GM18873 (cell line): ENCODE measurements at regions not wholly inside any gene's neighbourhood (a gene's known extent, or its start where the extent isn't known, plus 50 kb on each side); places are given as distances from the start of the nearest gene placed in this dataset.
"Not testable (repeated sequence)": the region's sequence is repeated elsewhere in the genome, so short reads cannot be mapped to it uniquely, and the experiment has no call there.

Source experiments
- ATAC-seq: cut with Tn5 transposase; IDR thresholded peaks from one replicate; pipeline ENCODE4 v1.9.1; 2021; ENCODE audit warnings: mild to moderate bottlenecking, moderate library complexity, moderate number of reproducible peaks; ENCODE audit not compliant: unreplicated experiment, low FRiP score

DNA sequence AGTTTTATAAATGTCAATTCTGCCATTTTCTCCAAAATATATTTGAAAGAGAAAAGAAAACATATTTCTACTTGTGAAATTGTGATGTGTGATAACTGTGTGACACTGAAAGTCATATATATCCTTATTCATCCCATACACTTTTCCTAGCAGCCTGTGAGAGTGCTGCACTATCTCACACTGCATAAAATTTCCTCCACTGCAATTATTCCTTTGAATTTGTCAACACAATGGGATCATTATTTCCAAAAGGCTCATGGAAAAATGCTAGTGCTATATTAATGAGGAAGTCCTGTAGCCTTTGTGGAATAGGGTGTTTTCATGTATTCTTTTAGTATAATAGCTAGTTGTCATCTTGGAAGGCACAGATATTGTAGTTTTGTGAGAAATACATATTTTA lies 504.1 kb downstream of the RPL10L start:
- no peak for ATAC-seq

- ATAC-seq: no peak
Observed at GRCh38 chr14:46147024-46147423, 504.6 kb downstream of the RPL10L start.

DNA sequence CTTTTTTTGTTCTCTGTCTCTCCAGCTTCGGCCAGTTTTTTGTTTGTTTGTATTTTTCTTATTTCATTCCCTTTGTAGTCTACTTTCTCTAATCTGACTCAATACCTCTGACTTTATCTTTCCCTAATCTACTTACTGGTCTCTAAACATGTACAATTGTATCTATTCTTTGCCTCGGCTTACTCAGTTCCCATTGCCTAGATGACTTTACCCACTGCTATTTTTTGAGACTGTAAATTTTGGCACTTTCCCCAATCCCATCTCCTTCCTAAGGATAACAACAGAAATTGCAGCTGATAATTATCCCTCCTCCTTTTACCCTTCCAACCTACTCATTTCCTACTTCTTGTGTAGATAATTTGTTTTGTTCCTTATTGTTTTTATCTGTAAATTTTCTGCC lies 511.1 kb downstream of the RPL10L start:
- ATAC-seq: no peak

DNA sequence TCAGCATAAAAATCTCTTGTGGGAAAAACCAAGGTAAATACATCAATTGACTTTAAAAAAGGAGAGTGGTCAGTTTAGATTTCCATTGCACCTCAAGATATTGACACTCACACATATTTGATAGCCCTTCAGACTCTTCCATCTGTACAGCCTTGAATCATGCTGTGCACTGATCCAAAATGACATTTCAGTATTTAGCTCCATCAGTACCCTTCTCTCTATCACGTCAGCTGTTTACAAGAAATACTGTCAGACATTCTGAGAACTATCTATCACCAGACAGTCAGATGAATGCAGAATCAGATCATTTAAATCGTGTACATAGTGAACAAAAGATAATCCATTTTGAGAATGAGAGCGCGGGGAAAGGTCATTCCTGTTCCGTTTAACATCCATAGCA lies 511.9 kb downstream of the RPL10L start:
- ATAC-seq: no peak

- ATAC-seq: no peak
Observed at GRCh38 chr14:46137786-46138185, 513.8 kb downstream of the RPL10L start.

DNA sequence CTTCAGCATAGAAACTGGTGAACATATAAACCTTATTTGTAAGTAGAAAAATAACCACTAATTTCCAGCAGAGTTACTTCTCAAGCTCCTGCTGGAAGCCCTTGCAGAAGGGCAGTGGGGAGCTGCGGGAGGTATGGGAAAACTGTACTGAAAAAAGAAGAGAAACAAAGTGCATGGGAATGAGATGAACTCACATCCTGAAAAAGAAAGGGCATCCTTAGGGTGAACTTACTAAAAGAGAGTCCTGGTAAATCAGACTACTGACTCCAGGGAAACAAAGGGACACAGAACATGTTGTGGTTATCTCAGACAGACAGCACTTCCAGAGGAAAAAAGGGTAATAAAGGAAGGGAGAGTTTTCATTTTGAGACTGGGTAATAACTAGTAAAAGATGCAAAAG lies 515.1 kb downstream of the RPL10L start:
- no peak for ATAC-seq

- no peak for ATAC-seq
Observed at GRCh38 chr14:46108228-46108627, 543.4 kb downstream of the RPL10L start.

DNA sequence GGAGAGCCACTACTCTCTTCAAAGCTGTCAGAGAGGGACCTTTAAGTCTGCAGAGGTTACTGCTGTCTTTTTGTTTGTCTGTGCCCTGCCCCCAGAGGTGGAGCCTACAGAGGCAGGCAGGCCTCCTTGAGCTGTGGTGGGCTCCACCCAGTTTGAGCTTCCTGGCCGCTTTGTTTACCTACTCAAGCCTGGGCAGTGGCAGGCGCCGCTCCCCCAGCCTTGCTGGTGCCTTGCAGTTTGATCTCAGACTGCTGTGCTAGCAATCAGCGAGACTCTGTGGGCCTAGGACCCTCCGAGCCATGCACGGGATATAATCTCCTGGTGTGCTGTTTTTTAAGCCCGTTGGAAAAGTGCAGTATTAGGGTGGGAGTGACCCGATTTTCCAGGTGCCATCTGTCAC lies 550.7 kb downstream of the RPL10L start:
- ATAC-seq: not testable (repeated sequence)

DNA sequence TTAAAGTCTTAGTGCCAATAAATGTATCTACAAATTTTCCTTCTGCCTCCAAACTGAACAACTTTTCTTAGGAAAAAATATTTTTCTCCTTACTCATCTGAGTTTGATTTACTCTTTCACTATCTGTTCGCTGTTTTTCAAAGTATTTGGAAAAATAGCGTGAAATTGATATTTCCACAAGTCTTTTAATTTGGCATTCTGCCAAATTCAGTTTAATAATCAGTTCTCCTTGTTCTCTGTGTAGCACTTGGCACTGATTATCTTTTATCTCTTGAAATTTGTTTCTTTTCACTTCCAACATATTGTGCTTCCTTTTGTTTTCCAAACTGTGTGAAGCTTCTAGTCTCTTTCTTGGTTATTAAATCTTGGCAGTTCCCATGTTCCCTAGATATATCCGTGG lies 559.8 kb downstream of the RPL10L start:
- no peak for ATAC-seq

DNA sequence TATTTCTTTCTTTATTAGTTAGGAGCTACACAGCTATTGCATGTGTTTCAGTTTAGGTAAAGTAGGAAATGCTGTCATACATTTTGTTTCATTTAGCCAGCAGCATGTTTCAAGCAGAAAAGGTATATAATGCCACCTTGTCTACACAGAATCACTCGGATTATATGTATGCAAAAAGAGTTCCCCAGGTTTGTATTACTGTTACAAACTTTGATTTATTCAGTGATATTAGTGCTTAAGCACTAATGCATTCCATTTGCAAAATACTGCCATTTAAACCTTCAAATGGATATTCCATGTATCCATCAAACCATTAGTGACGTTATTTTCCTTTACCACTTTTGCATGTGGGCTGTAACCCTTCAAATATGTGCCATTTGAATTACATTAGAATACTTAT lies 564.0 kb downstream of the RPL10L start:
- no peak for ATAC-seq

- no peak for ATAC-seq
Observed at GRCh38 chr14:46074061-46074460, 577.5 kb downstream of the RPL10L start.

GRCh38 chr14:46063872-46064271 lies 587.7 kb downstream of the RPL10L start:
- ATAC-seq: no peak

DNA sequence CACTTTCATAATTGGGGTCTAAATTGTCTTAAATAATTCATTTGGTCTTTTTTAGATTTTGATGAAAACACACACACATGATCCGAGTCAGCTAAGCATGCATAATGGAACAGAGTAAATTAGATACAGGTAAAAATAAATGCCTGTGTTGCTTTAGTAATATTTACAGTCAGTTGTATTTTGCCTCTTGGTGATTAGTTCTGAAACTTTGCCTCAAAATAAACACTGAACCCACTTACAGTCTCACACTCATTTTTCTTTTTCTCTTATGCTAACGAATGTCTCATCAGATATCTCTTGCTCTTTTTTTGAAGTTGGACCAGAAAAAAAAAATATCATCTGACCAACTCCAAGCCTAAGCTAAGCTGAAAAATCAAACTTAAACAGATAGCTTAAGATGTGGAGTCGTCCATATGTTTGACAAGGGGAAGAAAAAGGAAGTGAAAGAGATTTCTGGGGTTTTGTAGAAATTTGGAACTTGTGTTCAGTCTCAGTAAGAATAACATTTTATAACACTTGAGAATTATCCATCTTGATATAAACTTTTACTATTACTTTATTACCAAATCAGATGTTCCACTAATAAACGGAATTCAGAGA lies 592.5 kb downstream of the RPL10L start:
- no peak for ATAC-seq

DNA sequence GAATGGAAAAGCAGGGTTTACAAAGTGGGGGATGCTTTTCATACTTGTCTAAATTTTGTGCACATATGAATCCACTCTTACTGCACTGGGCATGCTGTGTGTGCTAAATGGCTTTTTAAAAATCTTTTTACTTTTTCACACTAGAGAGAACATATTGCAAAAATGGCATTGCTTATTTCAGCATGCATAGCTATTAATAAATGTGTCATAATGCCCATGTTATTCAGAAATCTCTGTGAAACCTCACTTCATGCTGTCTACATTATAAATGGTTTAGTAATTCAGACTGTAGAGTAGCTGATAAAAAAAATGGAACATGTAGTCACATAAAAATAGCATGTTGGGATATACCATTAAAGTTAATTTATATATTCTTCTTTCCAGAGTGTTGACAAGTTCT lies 593.8 kb downstream of the RPL10L start:
- ATAC-seq: no peak

GRCh38 chr14:46054526-46054925 lies 597.1 kb downstream of the RPL10L start:
- ATAC-seq: no peak

DNA sequence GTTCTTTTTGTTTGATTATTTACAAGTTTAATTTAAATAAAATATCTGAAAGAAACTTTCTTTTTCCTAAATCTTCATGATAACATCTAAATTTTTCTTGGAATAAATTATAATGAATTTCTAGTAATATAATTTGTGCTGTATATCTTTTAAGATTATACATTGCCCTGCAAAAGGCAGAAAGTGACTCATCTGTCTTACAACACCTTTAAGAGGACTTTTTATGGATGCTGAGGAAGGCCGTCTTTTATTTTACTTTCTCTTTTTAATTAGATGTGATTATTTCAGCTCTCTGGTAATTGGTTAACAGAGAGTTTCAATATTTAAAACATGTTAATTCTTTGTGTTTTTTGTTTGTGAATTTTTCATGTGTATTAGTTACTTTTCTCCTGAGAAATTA lies 598.4 kb downstream of the RPL10L start:
- ATAC-seq: no peak

DNA sequence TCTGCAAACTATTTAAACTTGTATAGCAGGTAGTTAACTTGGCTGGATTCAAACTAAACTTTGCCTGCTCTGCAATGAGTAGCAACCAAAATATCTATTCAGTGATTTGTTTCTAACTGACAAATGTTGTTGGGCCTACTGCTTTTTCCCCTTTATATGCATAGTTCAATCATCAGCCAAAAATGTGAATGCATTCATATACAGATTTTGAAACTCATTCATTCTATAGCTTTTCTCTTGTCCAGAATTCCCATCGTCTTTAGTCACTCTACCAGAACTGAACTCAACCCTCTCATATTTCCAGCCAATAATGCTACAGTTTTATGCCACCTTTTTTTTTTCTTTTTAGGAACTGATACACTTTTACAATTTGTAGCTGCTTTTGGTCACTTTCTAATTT lies 599.8 kb downstream of the RPL10L start:
- no peak for ATAC-seq

DNA sequence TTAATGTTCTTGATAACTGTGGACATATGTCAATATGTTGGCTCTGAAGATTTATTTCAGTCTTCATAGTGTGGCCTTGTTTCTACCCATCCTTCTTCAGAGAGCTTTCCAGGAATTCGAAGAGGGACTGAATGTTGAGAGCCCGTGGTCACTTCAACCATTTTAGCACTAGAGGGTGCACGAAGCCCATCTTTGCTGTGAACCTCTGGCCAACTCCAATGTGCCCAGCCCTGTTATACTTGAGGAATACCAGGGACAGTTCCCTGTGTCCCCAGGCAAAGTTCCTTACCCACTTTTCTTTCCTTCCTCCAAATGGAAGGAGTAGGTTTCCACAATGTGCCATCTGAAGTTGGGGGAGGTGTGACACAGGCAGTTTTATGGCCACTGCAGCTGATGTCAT lies 603.5 kb downstream of the RPL10L start:
- no peak for ATAC-seq

DNA sequence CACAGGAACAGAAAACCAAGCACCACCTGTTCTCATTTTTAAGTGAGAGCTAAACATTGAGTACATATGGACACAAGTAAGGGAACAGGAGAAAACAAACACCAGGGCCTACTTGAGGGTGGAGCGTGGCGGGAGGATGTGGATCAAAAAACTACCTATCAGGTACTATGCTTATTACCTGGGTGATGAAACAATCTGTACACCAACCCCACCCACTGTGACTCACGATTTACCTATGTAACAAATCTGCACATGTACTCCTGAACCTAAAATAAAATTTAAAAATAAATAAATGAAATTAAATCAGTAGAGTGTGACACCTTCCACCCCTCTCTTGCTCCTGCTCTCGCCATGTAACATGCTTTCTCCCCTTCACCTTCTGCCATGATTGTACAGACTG lies 615.5 kb downstream of the RPL10L start:
- no peak for ATAC-seq

GRCh38 chr14:46034305-46034704 lies 617.3 kb downstream of the RPL10L start:
- no peak for ATAC-seq

DNA sequence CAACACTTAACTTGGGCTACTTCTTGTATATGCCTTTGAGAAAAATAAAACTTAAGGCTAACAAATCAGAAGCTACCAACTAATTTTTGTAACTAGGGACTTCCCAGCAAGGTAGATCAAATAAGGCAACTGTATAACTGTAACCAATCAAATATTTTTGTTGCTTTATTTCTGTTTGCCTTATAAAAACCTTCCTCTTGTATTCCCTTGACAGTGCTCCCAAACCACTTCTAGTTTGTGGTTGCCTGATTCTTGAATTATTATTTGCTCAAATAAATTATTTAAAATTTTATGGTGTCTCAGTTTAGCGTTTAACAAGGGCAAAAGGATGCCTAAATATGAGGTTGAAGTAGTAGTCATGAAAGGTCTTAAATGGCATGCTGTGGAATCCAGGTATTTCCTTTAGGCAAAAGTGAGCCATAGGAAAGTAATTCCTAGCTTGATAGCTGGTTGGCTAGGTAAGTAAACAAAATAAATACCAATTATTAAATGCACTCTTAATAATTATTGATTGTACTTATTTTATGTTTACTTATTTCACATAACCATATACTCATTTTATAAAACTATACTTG lies 632.6 kb downstream of the RPL10L start:
- no peak for ATAC-seq

DNA sequence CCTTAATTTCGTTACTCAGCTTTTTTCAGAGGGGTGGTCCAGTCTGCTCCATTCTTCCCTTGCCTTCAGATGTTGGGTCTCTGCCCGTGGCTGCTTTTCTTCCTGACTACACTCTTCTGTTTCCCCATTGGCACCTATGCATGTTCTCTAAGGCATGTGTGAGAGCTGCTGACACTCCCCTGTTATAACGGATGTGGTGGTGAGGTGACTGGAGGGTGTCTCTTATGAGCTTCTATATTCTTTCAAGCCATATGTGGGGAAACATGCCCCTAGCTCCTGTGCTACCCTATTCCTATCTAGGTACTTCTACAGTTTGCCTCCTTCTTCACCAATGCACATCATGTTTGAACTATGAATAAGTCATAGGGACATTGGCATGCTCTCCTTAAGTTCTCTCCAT lies 643.2 kb downstream of the RPL10L start:
- ATAC-seq: no peak

GRCh38 chr14:45998554-45998953 lies 653.0 kb downstream of the RPL10L start:
- ATAC-seq: no peak
